ENCODE measurements at regions not wholly inside any gene's neighbourhood (a gene's known extent, or its start where the extent isn't known, plus 50 kb on each side); places are given as distances from the start of the nearest gene placed in this dataset.
A peak's percentile ranks its signal among the peaks of the same experiment; 100 is the strongest.

- Mint-ChIP-seq H3K9me3 (no peaks in the 10 kb centered on the region), H3K4me3 (no peak overlapping the region), H3K27ac (no peak overlapping the region), H3K36me3 (ENCODE audit: low read depth) (no peaks in the 10 kb centered on the region), H3K4me1 (ENCODE audit: low read depth) (peaks cover 19% of the 10 kb centered on the region), H3K27me3 (ENCODE audit: low read depth) (no peaks in the 10 kb centered on the region)
- no peak for DNase-seq
- CTCF ChIA-PET: no interaction called here
- intact Hi-C loops (cut with micrococcal nuclease): no loop called here
Observed at GRCh38 chr3:16820485-16820884, 64.3 kb upstream of the PLCL2 start.

- no peaks in the 10 kb centered on the region for H3K27me3 Mint-ChIP-seq (ENCODE audit: low read depth)
- no peak overlapping the region for H3K4me3 Mint-ChIP-seq
- CTCF ChIA-PET: no interaction called here
- no peak overlapping the region for H3K27ac Mint-ChIP-seq
- H3K36me3 Mint-ChIP-seq (ENCODE audit: low read depth): no peaks in the 10 kb centered on the region
- peaks cover 19% of the 10 kb centered on the region for H3K4me1 Mint-ChIP-seq (ENCODE audit: low read depth)
- no peak for DNase-seq
- intact Hi-C loops (cut with micrococcal nuclease): no loop called here
- H3K9me3 Mint-ChIP-seq: no peaks in the 10 kb centered on the region
Observed at GRCh38 chr3:16821053-16821452, 63.7 kb upstream of the PLCL2 start.

- H3K36me3 Mint-ChIP-seq (ENCODE audit: low read depth): no peaks in the 10 kb centered on the region
- peak; percentile 52 for DNase-seq
Observed at GRCh38 chr3:16824081-16824696, 60.6 kb upstream of the PLCL2 start.

GRCh38 chr3:16825617-16826204, 59.0 kb upstream of the PLCL2 start:
- CTCF ChIA-PET: interaction anchor here (0.5 kb wide), 1 partner anchor 353 kb away, joined by 5 read pairs; no protein-coding TSS in a partner anchor
- Mint-ChIP-seq H3K27ac (no peak overlapping the region), H3K4me3 (no peak overlapping the region), H3K4me1 (ENCODE audit: low read depth) (peaks cover 26% of the 10 kb centered on the region), H3K36me3 (ENCODE audit: low read depth) (no peaks in the 10 kb centered on the region), H3K9me3 (no peaks in the 10 kb centered on the region), H3K27me3 (ENCODE audit: low read depth) (no peaks in the 10 kb centered on the region)
- no peak for DNase-seq
- intact Hi-C loops (cut with micrococcal nuclease): loop anchor here (2.0 kb wide), 2 partner anchors 197 to 225 kb away; no protein-coding TSS in a partner anchor

More at GRCh38 chr3:16824081-16824696, 60.6 kb upstream of the PLCL2 start:
- H3K4me3 Mint-ChIP-seq: no peak overlapping the region
- CTCF ChIA-PET: interaction anchor here (0.6 to 0.7 kb wide), 2 partner anchors 382 to 523 kb away, joined by 3 read pairs; no protein-coding TSS in a partner anchor
- peaks cover 26% of the 10 kb centered on the region for H3K4me1 Mint-ChIP-seq (ENCODE audit: low read depth)
- intact Hi-C loops (cut with micrococcal nuclease): loop anchor here (1.0 to 2.0 kb wide), 3 partner anchors 17 to 223 kb away; no protein-coding TSS in a partner anchor
- peak overlapping the region; percentile 66 for H3K27ac Mint-ChIP-seq
- H3K27me3 Mint-ChIP-seq (ENCODE audit: low read depth): no peaks in the 10 kb centered on the region
- no peaks in the 10 kb centered on the region for H3K9me3 Mint-ChIP-seq

GRCh38 chr3:16828815-16829214, 55.9 kb upstream of the PLCL2 start:
- Mint-ChIP-seq H3K27me3 (ENCODE audit: low read depth) (no peaks in the 10 kb centered on the region), H3K4me3 (no peak overlapping the region), H3K4me1 (ENCODE audit: low read depth) (peaks cover 18% of the 10 kb centered on the region), H3K9me3 (no peaks in the 10 kb centered on the region), H3K36me3 (ENCODE audit: low read depth) (no peaks in the 10 kb centered on the region), H3K27ac (no peak overlapping the region)
- CTCF ChIA-PET: interaction anchor here (0.7 to 1.5 kb wide), 13 partner anchors 8 to 407 kb away, joined by 3 to 6 read pairs (median 4); no protein-coding TSS in a partner anchor
- intact Hi-C loops (cut with micrococcal nuclease): loop anchor here (1.0 to 2.0 kb wide), 3 partner anchors 56 to 404 kb away; no protein-coding TSS in a partner anchor
- peak; percentile 75 for DNase-seq

- DNase-seq: no peak
- Mint-ChIP-seq H3K4me3 (no peak overlapping the region), H3K36me3 (ENCODE audit: low read depth) (no peaks in the 10 kb centered on the region), H3K9me3 (no peaks in the 10 kb centered on the region), H3K27ac (no peak overlapping the region), H3K4me1 (ENCODE audit: low read depth) (peaks cover 8% of the 10 kb centered on the region), H3K27me3 (ENCODE audit: low read depth) (no peaks in the 10 kb centered on the region)
- intact Hi-C loops (cut with micrococcal nuclease): no loop called here
- CTCF ChIA-PET: no interaction called here
Observed at GRCh38 chr3:16831846-16832245, 52.9 kb upstream of the PLCL2 start.

GRCh38 chr3:16834214-16834613, 50.5 kb upstream of the PLCL2 start:
- no peak for DNase-seq
- Mint-ChIP-seq H3K4me1 (ENCODE audit: low read depth) (peaks cover 22% of the 10 kb centered on the region), H3K27me3 (ENCODE audit: low read depth) (no peaks in the 10 kb centered on the region), H3K9me3 (no peaks in the 10 kb centered on the region), H3K27ac (no peak overlapping the region), H3K4me3 (no peak overlapping the region), H3K36me3 (ENCODE audit: low read depth) (no peaks in the 10 kb centered on the region)
- CTCF ChIA-PET: interaction anchor here (1.0 to 1.5 kb wide), 2 partner anchors 10 to 37 kb away, joined by 3 to 4 read pairs; no protein-coding TSS in a partner anchor
- intact Hi-C loops (cut with micrococcal nuclease): no loop called here

GRCh38 chr3:16834753-16835152, 50.0 kb upstream of the PLCL2 start:
- Mint-ChIP-seq H3K27me3 (ENCODE audit: low read depth) (no peaks in the 10 kb centered on the region), H3K36me3 (ENCODE audit: low read depth) (no peaks in the 10 kb centered on the region), H3K4me3 (no peak overlapping the region), H3K9me3 (no peaks in the 10 kb centered on the region), H3K27ac (no peak overlapping the region), H3K4me1 (ENCODE audit: low read depth) (peaks cover 27% of the 10 kb centered on the region)
- DNase-seq: no peak
- CTCF ChIA-PET: interaction anchor here (1.0 kb wide), 1 partner anchor 37 kb away, joined by 3 read pairs; no protein-coding TSS in a partner anchor
- intact Hi-C loops (cut with micrococcal nuclease): loop anchor here (5.0 kb wide), 1 partner anchor 103 kb away; no protein-coding TSS in a partner anchor

Data from activated naive CD4-positive, alpha-beta T cell treated with anti-CD3 and anti-CD28 coated beads for 36 hours (primary cell).